Prostate gland (tissue), 2 donors: ENCODE measurements at regions not wholly inside any gene's neighbourhood (a gene's known extent, or its start where the extent isn't known, plus 50 kb on each side); places are given as distances from the start of the nearest gene placed in this dataset.

Source experiments
- DNase-seq: peaks from one replicate; pipeline ENCODE4 v3.0.0-alpha.2; 2019; ENCODE audit warnings: low spot score
- H3K27ac ChIP-seq, 2 donors: fragments of 200-600 bp; sonication (generic); 2 replicates each; pipeline ENCODE4 v1.5.1; 2017 to 2019
- H3K27me3 ChIP-seq: fragments of 200-600 bp; sonication (generic); replicated peaks from 2 replicates; pipeline ENCODE4 v1.5.1; 2019; ENCODE audit not compliant: insufficient read depth
- H3K36me3 ChIP-seq, 2 donors: fragments of 200-600 bp; sonication (generic); 1 replicate in 1 of 2; 2 replicates in 1 of 2; pipeline versions ENCODE4 v1.5.1 to v1.8.1; 2017 to 2019
- H3K4me1 ChIP-seq: fragments of 200-600 bp; sonication (generic); replicated peaks from 2 replicates; pipeline ENCODE4 v1.5.1; 2019
- H3K4me3 ChIP-seq, 2 donors: fragments of 200-600 bp; sonication (generic); 2 replicates each; pipeline ENCODE4 v1.5.1; 2017 to 2019
- H3K9me3 ChIP-seq: fragments of 200-600 bp; sonication (generic); 2 replicates; pipeline ENCODE4 v1.5.1; 2017
- CTCF ChIP-seq, 4 experiments: fragments of 200-600 bp in 2 of 4; fragments of 450-650 bp in 2 of 4; sonication (generic) in 2 of 4; IDR thresholded peaks; 1 replicate in 3 of 4; 2 replicates in 1 of 4; pipeline ENCODE4 v1.5.1; 2016 to 2019; ENCODE audit warnings: antibody characterized with exemption in 4 of 4, mild to moderate bottlenecking in 2 of 4, moderate library complexity in 2 of 4
- POLR2A ChIP-seq: fragments of 450-650 bp; IDR thresholded peaks from one replicate; pipeline ENCODE4 v1.6.1; 2016; ENCODE audit warnings: antibody characterized with exemption, mild to moderate bottlenecking
- POLR2AphosphoS5 ChIP-seq: sonication (generic); formaldehyde crosslinking; IDR thresholded peaks from one replicate; pipeline ENCODE4 v1.6.1; 2017; ENCODE audit warnings: antibody characterized with exemption
- WGBS: methylation state at CpG from one replicate; pipeline ENCODE4 v1.1.5; 2018; 5-methylcytosine and 5-hydroxymethylcytosine counted together
- intact Hi-C: fragments of 100-400 bp; cut with DNase I; formaldehyde crosslinking; loops from one replicate; pipeline ENCODE4 v1.14.2; 2022

GRCh38 chr3:152733584-152734119, 101.3 kb upstream of the P2RY1 start:
- intact Hi-C loops = no loop called here
- no peak for DNase-seq
- Histone ChIP-seq H3K9me3 (no peaks in the 10 kb centered on the region), H3K27me3 (no peaks in the 10 kb centered on the region), H3K4me1 (no peaks in the 10 kb centered on the region), H3K36me3 (no peaks in the 10 kb centered on the region), H3K4me3 (no peak overlapping the region), H3K27ac (no peak overlapping the region)
- no peak for TF ChIP-seq CTCF (IDR thresholded peaks at IDR 0.05)
- no peak for TF ChIP-seq POLR2A
- no peak for TF ChIP-seq POLR2AphosphoS5
- 96% methylated on average over 2 of the region's 2 CpGs for WGBS

- Histone ChIP-seq H3K4me1 (no peaks in the 10 kb centered on the region), H3K36me3 (no peaks in the 10 kb centered on the region), H3K27me3 (no peaks in the 10 kb centered on the region), H3K9me3 (no peaks in the 10 kb centered on the region), H3K27ac (no peak overlapping the region), H3K4me3 (no peak overlapping the region)
- no peak for DNase-seq
- TF ChIP-seq POLR2A (no peak), POLR2AphosphoS5 (no peak), CTCF (IDR thresholded peaks at IDR 0.05) (no peak)
- 84% methylated on average over 6 of the region's 6 CpGs for WGBS
- intact Hi-C loops = no loop called here
Observed at GRCh38 chr3:152737021-152737908, 97.7 kb upstream of the P2RY1 start.

- no peak overlapping the region for H3K27ac ChIP-seq
- no peaks in the 10 kb centered on the region for H3K4me1 ChIP-seq
- H3K27me3 ChIP-seq = no peaks in the 10 kb centered on the region
- DNase-seq = no peak
- H3K9me3 ChIP-seq = no peaks in the 10 kb centered on the region
- H3K4me3 ChIP-seq = no peak overlapping the region
- no peaks in the 10 kb centered on the region for H3K36me3 ChIP-seq
- WGBS = 58% methylated on average over 2 of the region's 2 CpGs
- TF ChIP-seq POLR2A (no peak), CTCF (IDR thresholded peaks at IDR 0.05) (no peak), POLR2AphosphoS5 (no peak)
- intact Hi-C loops = no loop called here
Observed at GRCh38 chr3:152738656-152739055, 96.3 kb upstream of the P2RY1 start.

GRCh38 chr3:152742368-152743347, 92.3 kb upstream of the P2RY1 start:
- WGBS = 80% methylated on average over 2 of the region's 2 CpGs
- Histone ChIP-seq H3K27ac (no peak overlapping the region), H3K4me3 (no peak overlapping the region), H3K4me1 (no peaks in the 10 kb centered on the region), H3K9me3 (no peaks in the 10 kb centered on the region), H3K27me3 (no peaks in the 10 kb centered on the region), H3K36me3 (no peaks in the 10 kb centered on the region)
- TF ChIP-seq POLR2AphosphoS5 (no peak), POLR2A (no peak), CTCF (IDR thresholded peaks at IDR 0.05) (no peak)
- intact Hi-C loops = no loop called here
- no peak for DNase-seq
